ENCODE measurements at regions not wholly inside any gene's neighbourhood (a gene's known extent, or its start where the extent isn't known, plus 50 kb on each side); places are given as distances from the start of the nearest gene placed in this dataset.
A peak's percentile ranks its signal among the peaks of the same experiment; 100 is the strongest.

- H3K27me3 ChIP-seq (ENCODE audit: control insufficient read depth, extremely low read depth, insufficient read depth, low read length) = no peaks in the 10 kb centered on the region
- peaks cover 3% of the 10 kb centered on the region for H3K9me3 ChIP-seq (ENCODE audit: control insufficient read depth, low read depth, low read length)
- H3K4me1 ChIP-seq (ENCODE audit: control insufficient read depth, extremely low read depth, insufficient read depth, low read length) = peaks cover 48% of the 10 kb centered on the region
- peak overlapping the region; percentile 49 for H3K27ac ChIP-seq (ENCODE audit: control insufficient read depth, insufficient read depth, low read length)
- no peaks in the 10 kb centered on the region for H3K36me3 ChIP-seq (ENCODE audit: control insufficient read depth in 2 of 2, extremely low read depth in 1 of 2, insufficient read depth in 2 of 2, low read length in 2 of 2)
- H3K79me2 ChIP-seq (ENCODE audit: control insufficient read depth, insufficient read depth, low read length) = no peaks in the 10 kb centered on the region
- H3K4me3 ChIP-seq (ENCODE audit: control insufficient read depth in 2 of 3, extremely low read depth in 1 of 3, insufficient read depth in 2 of 3, low read depth in 1 of 3, low read length in 3 of 3) = peak overlapping the region in 2 of 3 experiments; percentile 42 to 50
- peak overlapping the region; percentile 10 for H3K9ac ChIP-seq (ENCODE audit: control insufficient read depth, extremely low read depth, insufficient read depth, low read length)
- H3K9me1 ChIP-seq (ENCODE audit: control insufficient read depth, extremely low read depth, insufficient read depth, low read length) = no peaks in the 10 kb centered on the region
- no peaks in the 10 kb centered on the region for H4K20me1 ChIP-seq (ENCODE audit: control insufficient read depth, extremely low read depth, insufficient read depth, low read length)
- peak overlapping the region; percentile 69 for H2AFZ ChIP-seq (ENCODE audit: control insufficient read depth, low read length)
- FAIRE-seq (peak; percentile 83), DNase-seq (ENCODE audit: low read depth, low spot score) (no peak)
- peak overlapping the region; percentile 73 for H3K4me2 ChIP-seq (ENCODE audit: control insufficient read depth, extremely low read depth, insufficient read depth, low read depth, low read length)
- dilution Hi-C loops (cut with MboI; ENCODE audit: extremely low pct_ligation_motif_present, low sequenced_read_pairs) = no loop called here
- no peak for TF ChIP-seq EZH2 (IDR thresholded peaks at IDR 0.05; ENCODE audit: low read length)
- TF ChIP-seq, protein P1, sequence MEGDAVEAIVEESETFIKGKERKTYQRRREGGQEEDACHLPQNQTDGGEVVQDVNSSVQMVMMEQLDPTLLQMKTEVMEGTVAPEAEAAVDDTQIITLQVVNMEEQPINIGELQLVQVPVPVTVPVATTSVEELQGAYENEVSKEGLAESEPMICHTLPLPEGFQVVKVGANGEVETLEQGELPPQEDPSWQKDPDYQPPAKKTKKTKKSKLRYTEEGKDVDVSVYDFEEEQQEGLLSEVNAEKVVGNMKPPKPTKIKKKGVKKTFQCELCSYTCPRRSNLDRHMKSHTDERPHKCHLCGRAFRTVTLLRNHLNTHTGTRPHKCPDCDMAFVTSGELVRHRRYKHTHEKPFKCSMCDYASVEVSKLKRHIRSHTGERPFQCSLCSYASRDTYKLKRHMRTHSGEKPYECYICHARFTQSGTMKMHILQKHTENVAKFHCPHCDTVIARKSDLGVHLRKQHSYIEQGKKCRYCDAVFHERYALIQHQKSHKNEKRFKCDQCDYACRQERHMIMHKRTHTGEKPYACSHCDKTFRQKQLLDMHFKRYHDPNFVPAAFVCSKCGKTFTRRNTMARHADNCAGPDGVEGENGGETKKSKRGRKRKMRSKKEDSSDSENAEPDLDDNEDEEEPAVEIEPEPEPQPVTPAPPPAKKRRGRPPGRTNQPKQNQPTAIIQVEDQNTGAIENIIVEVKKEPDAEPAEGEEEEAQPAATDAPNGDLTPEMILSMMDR (optimal IDR thresholded peaks at IDR 0.05 in 1 of 3, IDR thresholded peaks at IDR 0.05 in 1 of 3, conservative IDR thresholded peaks at IDR 0.05 in 1 of 3; ENCODE audit: extremely low read depth in 1 of 3, insufficient read depth in 2 of 3, low read length in 3 of 3) = no peak
These were observed 51.5 kb upstream of the ANTXR2 start for GRCh38 chr4:80124246-80125211.
